ENCODE measurements at regions not wholly inside any gene's neighbourhood (a gene's known extent, or its start where the extent isn't known, plus 50 kb on each side); places are given as distances from the start of the nearest gene placed in this dataset.

DNA sequence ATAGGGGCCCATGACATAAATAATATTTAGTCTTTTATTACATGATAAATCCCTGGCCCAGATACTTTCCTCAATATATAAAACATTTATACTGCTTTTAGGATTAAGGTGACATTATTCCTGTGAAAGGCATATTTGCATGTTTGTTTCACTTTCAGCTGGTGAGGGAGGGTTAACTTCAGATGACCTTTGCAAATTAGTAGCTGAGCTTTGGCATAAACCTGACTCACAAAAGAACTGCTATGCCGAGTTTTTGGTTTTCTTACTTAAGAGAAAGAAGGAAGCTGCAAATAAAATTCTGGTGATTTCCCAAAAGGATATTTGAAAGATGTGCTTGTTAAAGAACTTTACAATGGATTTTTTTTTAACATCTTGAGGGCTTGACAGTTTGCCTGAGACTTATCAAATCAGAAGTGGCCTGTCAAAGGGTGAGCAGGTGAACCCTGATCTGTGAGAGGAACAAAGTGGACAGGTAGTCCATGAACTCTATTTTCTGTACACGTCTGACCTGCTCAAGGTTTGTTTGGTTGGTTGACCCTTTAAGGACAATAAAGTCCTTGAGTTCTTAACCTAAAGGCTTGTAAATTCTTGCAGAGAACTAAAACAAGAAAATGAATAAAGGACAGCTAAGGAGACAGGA is 93.5 kb downstream of the FAM124B start:
- no peak for DNase-seq (ENCODE audit: low read depth)
- no peak overlapping the region for H3K4me3 ChIP-seq (ENCODE audit: low read depth, low read length)
- no peak for TF ChIP-seq CTCF (conservative IDR thresholded peaks at IDR 0.05; ENCODE audit: low read depth, low read length)

GRCh38 chr2:224302952-224303351 is 99.0 kb downstream of the FAM124B start:
- no peak for DNase-seq (ENCODE audit: low read depth)
- H3K4me3 ChIP-seq (ENCODE audit: low read depth, low read length): no peak overlapping the region
- no peak for TF ChIP-seq CTCF (conservative IDR thresholded peaks at IDR 0.05; ENCODE audit: low read depth, low read length)

DNA sequence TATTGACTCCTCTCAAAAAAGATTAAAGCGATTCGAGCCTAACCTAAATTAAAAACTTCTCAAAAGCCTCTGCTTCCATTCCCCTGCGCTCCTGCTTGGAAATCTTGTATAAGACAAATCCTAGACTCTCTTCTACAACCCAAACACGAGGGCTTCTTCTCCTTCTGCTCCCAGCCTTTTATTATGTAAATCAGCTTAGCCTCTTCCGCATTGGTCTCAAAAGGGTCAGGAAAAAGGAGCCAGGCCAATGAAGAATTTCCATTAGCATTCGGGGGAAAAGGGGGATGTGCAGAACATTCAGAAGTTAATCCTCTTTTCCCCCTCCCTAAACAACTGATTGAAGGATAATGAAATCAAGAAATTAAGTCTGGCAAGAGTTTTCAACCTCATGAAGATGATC is 107.9 kb downstream of the FAM124B start:
- DNase-seq (ENCODE audit: low read depth): no peak
- no peak overlapping the region for H3K4me3 ChIP-seq (ENCODE audit: low read depth, low read length)
- TF ChIP-seq CTCF (conservative IDR thresholded peaks at IDR 0.05; ENCODE audit: low read depth, low read length): no peak

GRCh38 chr2:224287531-224287930 is 114.4 kb downstream of the FAM124B start:
- TF ChIP-seq CTCF (conservative IDR thresholded peaks at IDR 0.05; ENCODE audit: low read depth, low read length): no peak
- no peak for DNase-seq (ENCODE audit: low read depth)
- H3K4me3 ChIP-seq (ENCODE audit: low read depth, low read length): no peak overlapping the region

DNA sequence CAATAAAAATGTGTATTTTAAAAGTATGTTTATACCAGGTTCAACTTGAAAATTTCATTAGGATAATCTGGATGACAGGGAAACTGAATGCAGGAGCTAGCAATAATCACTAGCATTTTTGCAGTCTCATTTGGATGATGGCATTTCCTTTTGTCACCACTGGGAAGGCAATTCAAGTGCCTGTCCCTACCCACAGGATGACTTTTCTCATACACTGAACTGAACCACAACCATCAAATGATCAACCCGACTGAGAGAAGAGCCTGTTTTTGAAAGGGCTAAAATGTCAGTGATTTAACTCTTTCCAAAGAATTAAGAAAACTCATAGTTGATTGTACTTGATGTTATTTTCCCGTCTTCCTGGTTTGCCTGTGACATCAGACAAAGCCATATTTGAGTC is 115.0 kb downstream of the FAM124B start:
- H3K4me3 ChIP-seq (ENCODE audit: low read depth, low read length): no peak overlapping the region
- no peak for TF ChIP-seq CTCF (conservative IDR thresholded peaks at IDR 0.05; ENCODE audit: low read depth, low read length)
- no peak for DNase-seq (ENCODE audit: low read depth)

DNA sequence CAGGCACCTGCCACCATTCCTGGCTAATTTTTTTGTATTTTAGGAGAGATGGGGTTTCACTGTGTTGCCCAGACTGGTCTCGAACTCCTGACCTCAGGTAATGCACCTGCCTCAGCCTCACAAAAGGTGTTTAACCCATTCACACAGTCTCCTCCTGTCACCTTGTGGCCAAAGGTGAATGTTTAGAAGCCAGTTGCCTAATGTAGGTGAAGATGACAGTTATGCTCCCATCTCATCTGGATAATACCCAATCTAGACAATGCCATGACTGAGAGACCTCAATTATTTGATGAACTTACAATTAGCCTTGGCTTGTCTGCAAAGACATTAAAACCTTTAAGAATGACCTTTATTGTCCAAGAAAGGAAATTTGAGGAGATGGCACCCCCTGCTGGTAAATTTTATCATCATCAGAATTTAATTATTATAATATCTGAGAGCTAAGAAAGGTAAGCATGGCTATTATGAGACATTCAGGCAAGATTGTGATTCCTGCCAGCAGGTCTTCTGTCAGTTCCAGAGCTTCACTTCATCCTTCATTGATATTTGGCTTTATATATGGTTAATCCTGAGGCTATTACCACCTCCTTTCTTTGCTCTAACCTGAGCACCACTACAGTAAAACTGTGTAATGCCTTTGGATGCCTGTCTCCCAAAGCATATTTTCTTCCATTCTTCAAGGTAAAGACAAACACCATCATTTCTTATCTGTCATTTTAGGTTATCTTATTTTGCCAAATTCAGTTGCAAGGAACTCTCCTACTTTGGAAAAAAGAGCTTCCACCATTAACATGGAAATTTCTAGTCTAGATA is 117.6 kb downstream of the FAM124B start:
- DNase-seq (ENCODE audit: low read depth): peak; percentile 13
- TF ChIP-seq CTCF (conservative IDR thresholded peaks at IDR 0.05; ENCODE audit: low read depth, low read length): peak; percentile 81

More for the DNA sequence above, 117.6 kb downstream of the FAM124B start:
- H3K4me3 ChIP-seq (ENCODE audit: low read depth, low read length): no peak overlapping the region

All from epithelial cell of proximal tubule (primary cell).